Spleen (tissue), 11 donors: ENCODE measurements at regions not wholly inside any gene's neighbourhood (a gene's known extent, or its start where the extent isn't known, plus 50 kb on each side); places are given as distances from the start of the nearest gene placed in this dataset.
"Not testable (repeated sequence)": the region's sequence is repeated elsewhere in the genome, so short reads cannot be mapped to it uniquely, and the experiment has no call there.

Experiments
- DNase-seq: peaks from one replicate; pipeline ENCODE4 v3.0.0-alpha.2; 2020
- H3K27ac ChIP-seq, 8 donors: fragments of 200-600 bp; sonication (generic) in 7 of 8; 1 replicate in 4 of 8; 2 replicates in 4 of 8; pipeline versions ENCODE4 v1.5.0 to v1.8.0; 2016 to 2021; ENCODE audit warnings: inconsistent platforms in 4 of 8, mild to moderate bottlenecking in 4 of 8, moderate library complexity in 1 of 8
- H3K27me3 ChIP-seq, 7 donors: fragments of 200-600 bp; sonication (generic) in 6 of 7; replicated peaks in 1 of 7; 1 replicate in 4 of 7; 2 replicates in 3 of 7; pipeline versions ENCODE4 v1.5.0 to v1.8.0; 2016 to 2021; ENCODE audit warnings: inconsistent platforms in 3 of 7, mild to moderate bottlenecking in 1 of 7
- H3K36me3 ChIP-seq, 6 donors: fragments of 200-600 bp; sonication (generic) in 5 of 6; 1 replicate in 4 of 6; 2 replicates in 2 of 6; pipeline versions ENCODE4 v1.5.0 to v1.8.0; 2016 to 2021; ENCODE audit warnings: inconsistent platforms in 2 of 6
- H3K4me1 ChIP-seq, 6 donors: fragments of 200-600 bp; sonication (generic) in 5 of 6; 1 replicate in 3 of 6; 2 replicates in 3 of 6; pipeline versions ENCODE4 v1.5.0 to v1.8.0; 2016 to 2021; ENCODE audit warnings: inconsistent platforms in 3 of 6
- H3K4me3 ChIP-seq, 8 donors: fragments of 200-600 bp; sonication (generic) in 7 of 8; 1 replicate in 4 of 8; 2 replicates in 4 of 8; pipeline versions ENCODE4 v1.5.0 to v1.8.0; 2016 to 2021; ENCODE audit warnings: inconsistent platforms in 4 of 8, mild to moderate bottlenecking in 4 of 8, moderate library complexity in 2 of 8
- H3K9me3 ChIP-seq, 8 donors: fragments of 200-600 bp; sonication (generic) in 7 of 8; 1 replicate in 4 of 8; 2 replicates in 4 of 8; pipeline versions ENCODE4 v1.5.0 to v1.8.0; 2016 to 2021; ENCODE audit warnings: inconsistent platforms in 4 of 8
- POLR2A ChIP-seq, 3 donors: fragments of 450-650 bp; IDR thresholded peaks; one replicate each; pipeline ENCODE4 v1.5.1; 2017; ENCODE audit warnings: antibody characterized with exemption in 3 of 3, mild to moderate bottlenecking in 1 of 3
- POLR2AphosphoS5 ChIP-seq, 3 donors: sonication (generic); formaldehyde crosslinking; IDR thresholded peaks; one replicate each; pipeline ENCODE4 v1.5.1; 2017; ENCODE audit warnings: antibody characterized with exemption in 3 of 3
- WGBS, 5 donors: extraction: QIAGEN DNeasy Blood & Tissue Kit in 3 of 5; methylation state at CpG; one replicate each; pipeline versions ENCODE4 v1.1.5 to v1.1.7; 2013 to 2018; 5-methylcytosine and 5-hydroxymethylcytosine counted together
- intact Hi-C: fragments of 100-400 bp; cut with DNase I; formaldehyde crosslinking; loops from one replicate; pipeline ENCODE4 v1.15.0; 2023; ENCODE audit warnings: low total_unique reads
- TF ChIP-seq, protein P1 (sequence below), 11 experiments: fragments of 200-600 bp in 7 of 11; fragments of 450-650 bp in 4 of 11; sonication (generic) in 4 of 11; IDR thresholded peaks in 8 of 11; conservative IDR thresholded peaks in 3 of 11; 1 replicate in 7 of 11; 2 replicates in 4 of 11; pipeline versions ENCODE4 v1.4.0 to v1.8.0; 2016 to 2021; ENCODE audit warnings: antibody characterized with exemption in 11 of 11, inconsistent platforms in 4 of 11, mild to moderate bottlenecking in 1 of 11
- donor health status: healthy with polysubstance abuse.
- donor health status: DM: no; HTN: no; CAD: no; lungs with moderate emphysema.
- donor health status: DM: no; HTN: no; CAD: no.
- donor health status: Bipolar disorder and iron deficiency.
- donor health status: healthy.
- donor health status: DM: no; HTN: no; CAD: no.
- donor health status: DM: yes; HTN: yes; CAD: no.

DNA sequence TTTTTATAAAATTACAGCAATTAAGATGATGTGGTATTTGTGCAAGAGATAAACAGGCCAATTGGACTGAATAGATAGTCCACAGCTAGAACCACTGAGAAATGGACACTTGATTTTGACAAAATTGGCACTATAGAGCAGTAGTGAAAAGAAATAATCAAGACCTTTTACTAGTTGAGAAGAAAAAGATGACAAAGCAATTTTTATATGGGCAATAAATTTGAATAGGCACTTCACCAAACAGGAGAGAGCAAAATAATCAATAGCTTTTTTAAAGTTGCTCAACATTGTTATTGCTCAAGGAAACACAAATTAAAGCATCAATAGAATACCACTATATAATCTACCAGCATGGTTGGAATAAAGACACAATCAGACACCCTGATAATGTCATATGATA, 193.5 kb upstream of the FTMT start:
- no peak for DNase-seq
- TF ChIP-seq POLR2A (IDR thresholded peaks at IDR 0.05) (no peak), POLR2AphosphoS5 (IDR thresholded peaks at IDR 0.05) (no peak)
- TF ChIP-seq, protein P1, sequence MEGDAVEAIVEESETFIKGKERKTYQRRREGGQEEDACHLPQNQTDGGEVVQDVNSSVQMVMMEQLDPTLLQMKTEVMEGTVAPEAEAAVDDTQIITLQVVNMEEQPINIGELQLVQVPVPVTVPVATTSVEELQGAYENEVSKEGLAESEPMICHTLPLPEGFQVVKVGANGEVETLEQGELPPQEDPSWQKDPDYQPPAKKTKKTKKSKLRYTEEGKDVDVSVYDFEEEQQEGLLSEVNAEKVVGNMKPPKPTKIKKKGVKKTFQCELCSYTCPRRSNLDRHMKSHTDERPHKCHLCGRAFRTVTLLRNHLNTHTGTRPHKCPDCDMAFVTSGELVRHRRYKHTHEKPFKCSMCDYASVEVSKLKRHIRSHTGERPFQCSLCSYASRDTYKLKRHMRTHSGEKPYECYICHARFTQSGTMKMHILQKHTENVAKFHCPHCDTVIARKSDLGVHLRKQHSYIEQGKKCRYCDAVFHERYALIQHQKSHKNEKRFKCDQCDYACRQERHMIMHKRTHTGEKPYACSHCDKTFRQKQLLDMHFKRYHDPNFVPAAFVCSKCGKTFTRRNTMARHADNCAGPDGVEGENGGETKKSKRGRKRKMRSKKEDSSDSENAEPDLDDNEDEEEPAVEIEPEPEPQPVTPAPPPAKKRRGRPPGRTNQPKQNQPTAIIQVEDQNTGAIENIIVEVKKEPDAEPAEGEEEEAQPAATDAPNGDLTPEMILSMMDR (IDR thresholded peaks at IDR 0.05 in 8 of 11, conservative IDR thresholded peaks at IDR 0.05 in 3 of 11), result no peak
- no peak overlapping the region for H3K27ac ChIP-seq
- H3K36me3 ChIP-seq, result no peaks in the 10 kb centered on the region
- H3K4me1 ChIP-seq, result no peaks in the 10 kb centered on the region
- peaks cover 0 to 15% (median 2%) of the 10 kb centered on the region in 8 donors for H3K9me3 ChIP-seq
- H3K27me3 ChIP-seq, result no peaks in the 10 kb centered on the region
- intact Hi-C loops, result no loop called here
- H3K4me3 ChIP-seq, result no peak overlapping the region

DNA sequence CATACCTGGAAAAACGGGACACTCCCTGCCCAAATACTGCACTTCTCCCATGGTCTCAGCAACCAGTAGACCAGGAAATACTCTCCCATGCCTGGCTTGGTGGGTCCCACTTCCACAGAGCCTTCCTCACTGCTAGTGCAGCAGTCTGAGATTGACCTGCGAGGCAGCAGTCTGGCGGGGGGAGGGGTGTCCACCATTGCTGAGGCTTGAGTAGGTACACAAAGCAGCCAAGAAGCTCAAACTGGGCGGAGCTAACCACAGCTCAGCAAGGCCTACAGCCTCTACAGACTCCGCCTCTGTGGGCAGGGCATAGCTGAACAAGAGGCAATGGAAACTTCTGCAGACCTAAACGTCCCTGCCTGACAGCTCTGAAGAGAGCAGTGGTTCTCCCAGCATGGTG, 191.5 kb upstream of the FTMT start:
- peaks cover 0 to 28% (median 12%) of the 10 kb centered on the region in 8 donors for H3K9me3 ChIP-seq
- no peaks in the 10 kb centered on the region for H3K27me3 ChIP-seq
- H3K4me3 ChIP-seq, result no peak overlapping the region
- WGBS, 5 donors, result 70 to 82% (median 80%) methylated on average over 6 of the region's 6 CpGs
- no peaks in the 10 kb centered on the region for H3K4me1 ChIP-seq
- no peak overlapping the region for H3K27ac ChIP-seq
- intact Hi-C loops, result no loop called here
- DNase-seq, result no peak
- TF ChIP-seq POLR2A (IDR thresholded peaks at IDR 0.05) (no peak), POLR2AphosphoS5 (IDR thresholded peaks at IDR 0.05) (no peak)
- TF ChIP-seq, protein P1 (IDR thresholded peaks at IDR 0.05 in 8 of 11, conservative IDR thresholded peaks at IDR 0.05 in 3 of 11), result no peak
- H3K36me3 ChIP-seq, result no peaks in the 10 kb centered on the region

DNA sequence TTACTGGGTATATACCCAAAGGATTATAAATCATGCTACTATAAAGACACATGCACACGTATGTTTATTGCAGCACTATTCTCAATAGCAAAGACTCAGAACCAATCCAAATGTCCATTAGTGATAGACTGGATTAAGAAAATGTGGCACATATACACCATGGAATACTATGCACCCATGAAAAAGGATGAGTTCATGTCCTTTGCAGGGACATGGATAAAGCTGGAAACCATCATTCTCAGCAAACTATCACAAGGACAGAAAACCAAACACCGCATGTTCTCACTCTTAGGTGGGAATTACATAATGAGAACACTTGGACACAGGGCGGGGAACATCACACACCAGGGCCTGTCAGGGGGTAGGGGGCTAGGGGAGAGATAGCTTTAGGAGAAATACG, 186.1 kb upstream of the FTMT start:
- H3K4me1 ChIP-seq, H3K27me3 ChIP-seq, H3K36me3 ChIP-seq, H3K27ac ChIP-seq, DNase-seq, intact Hi-C loops, H3K4me3 ChIP-seq: not testable (repeated sequence)
- 89 to 94% (median 90%) methylated on average over 4 of the region's 4 CpGs for WGBS, 5 donors
- peaks cover 0 to 36% (median 16%) of the 10 kb centered on the region in 8 donors for H3K9me3 ChIP-seq

DNA sequence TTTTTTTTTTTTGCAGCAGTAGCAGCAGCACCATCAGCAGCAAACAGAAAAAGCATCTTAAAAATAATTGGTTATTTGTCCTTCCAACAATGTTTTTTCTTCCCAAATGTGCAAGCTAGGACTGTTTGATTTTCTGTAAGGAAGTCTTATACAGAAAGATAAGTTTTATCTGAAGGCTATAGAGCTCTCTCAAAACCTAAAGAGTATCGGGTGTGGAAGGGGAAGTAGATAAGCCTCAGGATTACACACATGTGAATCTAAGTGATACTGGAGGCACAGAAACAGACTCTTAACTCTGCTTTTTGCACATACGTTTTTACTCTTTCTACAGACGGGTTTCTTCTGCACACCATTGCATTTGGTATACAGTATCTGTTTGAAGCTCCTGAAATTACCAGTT, 184.4 kb upstream of the FTMT start:
- intact Hi-C loops, result no loop called here
- no peaks in the 10 kb centered on the region for H3K36me3 ChIP-seq
- peaks cover 0 to 30% (median 16%) of the 10 kb centered on the region in 8 donors for H3K9me3 ChIP-seq
- 13 to 32% (median 23%) methylated on average over 3 of the region's 3 CpGs for WGBS, 5 donors
- no peak overlapping the region for H3K4me3 ChIP-seq
- no peaks in the 10 kb centered on the region for H3K27me3 ChIP-seq
- TF ChIP-seq POLR2AphosphoS5 (IDR thresholded peaks at IDR 0.05), result no peak
- TF ChIP-seq, protein P1 (IDR thresholded peaks at IDR 0.05 in 8 of 11, conservative IDR thresholded peaks at IDR 0.05 in 3 of 11), result no peak
- TF ChIP-seq POLR2A (IDR thresholded peaks at IDR 0.05), result no peak
- H3K27ac ChIP-seq, result no peak overlapping the region
- H3K4me1 ChIP-seq, result no peaks in the 10 kb centered on the region
- DNase-seq, result no peak

DNA sequence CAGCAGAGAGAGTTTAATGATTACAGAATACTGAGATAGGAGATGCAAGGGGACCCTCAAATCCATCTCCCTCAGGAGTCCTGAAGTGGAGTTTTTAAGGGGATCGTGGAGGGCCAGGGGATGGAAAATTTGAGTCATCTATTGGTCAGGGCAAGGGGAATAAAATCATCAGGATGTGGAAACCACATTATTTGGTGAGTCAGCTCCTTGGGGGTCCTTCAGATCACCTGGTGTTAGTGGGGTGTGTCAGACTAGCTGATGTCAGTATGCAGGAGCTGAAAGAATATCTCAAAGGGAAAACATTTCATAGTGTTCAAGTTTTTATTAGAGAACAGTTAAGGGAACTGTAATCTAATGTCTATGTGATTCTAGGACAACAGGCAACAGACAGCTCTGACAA, 183.0 kb upstream of the FTMT start:
- Histone ChIP-seq H3K9me3 (peaks cover 0 to 30% (median 16%) of the 10 kb centered on the region in 8 donors), H3K27me3 (no peaks in the 10 kb centered on the region), H3K4me1 (no peaks in the 10 kb centered on the region), H3K4me3 (no peak overlapping the region), H3K27ac (no peak overlapping the region), H3K36me3 (no peaks in the 10 kb centered on the region)
- 31 to 43% (median 33%) methylated on average over 1 of the region's 1 CpG for WGBS, 5 donors
- DNase-seq, result no peak
- intact Hi-C loops, result no loop called here
- no peak for TF ChIP-seq POLR2AphosphoS5 (IDR thresholded peaks at IDR 0.05)
